Heart left ventricle (tissue), 16 donors: ENCODE measurements at regions not wholly inside any gene's neighbourhood (a gene's known extent, or its start where the extent isn't known, plus 50 kb on each side); places are given as distances from the start of the nearest gene placed in this dataset.

Experiments
- ATAC-seq, 4 donors: fragments of 200-7000 bp; cut with Tn5 transposase; one replicate each; pipeline ENCODE4 v1.9.1; 2020 to 2022; ENCODE audit warnings: moderate library complexity in 4 of 4, mild to moderate bottlenecking in 3 of 4, moderate number of reproducible peaks in 1 of 4
- DNase-seq, 5 donors: peaks; one replicate each; pipeline ENCODE4 v3.0.0-alpha.2; 2020
- H3K27ac ChIP-seq, 12 donors: fragments of 200-600 bp; sonication (generic) in 4 of 12; one replicate each; pipeline versions ENCODE4 v1.5.0 to v1.8.0; 2016 to 2022; ENCODE audit warnings: mild to moderate bottlenecking in 2 of 12
- H3K27me3 ChIP-seq, 9 donors: fragments of 200-600 bp; sonication (generic) in 2 of 9; one replicate each; pipeline versions ENCODE4 v1.5.1 to v1.8.0; 2016 to 2022; ENCODE audit warnings: mild to moderate bottlenecking in 3 of 9
- H3K36me3 ChIP-seq, 9 donors: fragments of 200-600 bp; sonication (generic) in 2 of 9; one replicate each; pipeline versions ENCODE4 v1.5.0 to v1.8.0; 2018 to 2022; ENCODE audit warnings: mild to moderate bottlenecking in 2 of 9
- H3K4me1 ChIP-seq, 12 donors: fragments of 200-600 bp; sonication (generic) in 4 of 12; one replicate each; pipeline versions ENCODE4 v1.5.0 to v1.8.0; 2016 to 2022; ENCODE audit warnings: mild to moderate bottlenecking in 3 of 12
- H3K4me3 ChIP-seq, 12 donors: fragments of 200-600 bp; sonication (generic) in 4 of 12; one replicate each; pipeline versions ENCODE4 v1.5.0 to v1.8.0; 2017 to 2022; ENCODE audit warnings: mild to moderate bottlenecking in 9 of 12, moderate library complexity in 4 of 12
- H3K9me3 ChIP-seq, 12 donors: fragments of 200-600 bp; sonication (generic) in 4 of 12; one replicate each; pipeline versions ENCODE4 v1.5.0 to v1.8.0; 2016 to 2022; ENCODE audit warnings: mild to moderate bottlenecking in 1 of 12
- CTCF ChIP-seq, 12 donors: fragments of 200-600 bp; sonication (generic) in 4 of 12; IDR thresholded peaks; one replicate each; pipeline versions ENCODE4 v1.5.0 to v1.8.0; 2018 to 2022; ENCODE audit warnings: antibody characterized with exemption in 12 of 12, mild to moderate bottlenecking in 5 of 12
- POLR2A ChIP-seq, 2 donors: fragments of 450-650 bp; IDR thresholded peaks; one replicate each; pipeline ENCODE4 v1.6.1; 2017; ENCODE audit warnings: antibody characterized with exemption in 2 of 2, mild to moderate bottlenecking in 2 of 2, moderate library complexity in 2 of 2
- WGBS, 4 donors: extraction: QIAGEN DNeasy Blood & Tissue Kit in 2 of 4; methylation state at CpG; one replicate each; pipeline versions ENCODE4 v1.1.5 to v1.1.7; 2013 to 2018; 5-methylcytosine and 5-hydroxymethylcytosine counted together
- intact Hi-C, 10 donors: fragments of 100-400 bp; cut with DNase I; formaldehyde crosslinking; loops; one replicate each; pipeline versions ENCODE4 v1.11.1 to v1.14.2; 2022
- donor health status: ischemic (EF 13 %, LVEDD 7.1; RV severe dilation, severe dysfunction).
- donor health status: healthy with polysubstance abuse.
- donor health status: DM: no; HTN: yes; CAD: no.
- donor health status: DM: no; HTN: no; CAD: no.
- donor health status: ischemic (EF 25% LVEDD 6.9; RV normal size, moderate dysfunction).
- donor health status: ischemic (EF 25% LVEDD 5.7; RV mildly dilated, moderate dysfunction).
- donor health status: healthy.
- donor health status: DM: yes; HTN: yes; CAD: no.
- donor health status: ischemic (EF 35%, LVEDD 5.7; RV mildly dilated, moderate dysfunction).
- donor health status: nonischemic (EF 11% LVEDD 7.7; RV severe dilation, severe dysfunction).
- donor health status: DM: yes; HTN: yes; CAD: no.
- donor health status: PGD.
- donor health status: ischemic (EF 29% LVEDD 5.4; RV normal size, mild dysfunction).
- donor health status: nonischemic (EF 23%, LVEDD 6.1; RV moderate dilation, normal function).

GRCh38 chr1:181423301-181423918, 59.9 kb upstream of the CACNA1E start:
- no peak overlapping the region for H3K27ac ChIP-seq
- peak in 4 of 5 donors; percentile 22 to 65 (median 44) for DNase-seq
- ATAC-seq, result peak; percentile 33 to 86 (median 62)
- WGBS, 4 donors, result 25 to 39% (median 32%) methylated on average over 4 of the region's 4 CpGs
- no peak overlapping the region for H3K4me3 ChIP-seq
- intact Hi-C loops, result loop anchor here in 4 of 10 donors (1.0 to 10.0 kb wide), 3 partner anchors 233 to 539 kb away; partner anchors contain the start of gene KIAA1614 (in 1 of the 4)
- no peaks in the 10 kb centered on the region for H3K36me3 ChIP-seq
- H3K9me3 ChIP-seq, result no peaks in the 10 kb centered on the region
- TF ChIP-seq POLR2A (IDR thresholded peaks at IDR 0.05) (no peak), CTCF (IDR thresholded peaks at IDR 0.05) (peak; percentile 11 to 54 (median 31))
- H3K27me3 ChIP-seq, result peaks cover 0 to 17% (median 0%) of the 10 kb centered on the region in 9 donors
- peaks cover 0 to 4% (median 0%) of the 10 kb centered on the region in 12 donors for H3K4me1 ChIP-seq

- peak in 3 of 4 donors; percentile 23 to 68 (median 27) for ATAC-seq
- intact Hi-C loops, result loop anchor here in 7 of 10 donors (1.0 to 10.0 kb wide), 5 partner anchors 234 to 540 kb away; partner anchors contain the start of gene KIAA1614 (in 1 of the 7)
- Histone ChIP-seq H3K36me3 (no peaks in the 10 kb centered on the region), H3K27me3 (peaks cover 0 to 17% (median 3%) of the 10 kb centered on the region in 9 donors), H3K27ac (no peak overlapping the region), H3K9me3 (no peaks in the 10 kb centered on the region), H3K4me1 (peaks cover 0 to 4% (median 0%) of the 10 kb centered on the region in 12 donors), H3K4me3 (no peak overlapping the region)
- WGBS, 4 donors, result 12 to 18% (median 14%) methylated on average over 16 of the region's 16 CpGs
- TF ChIP-seq POLR2A (IDR thresholded peaks at IDR 0.05), result no peak
- peak; percentile 91 to 99 (median 96) for TF ChIP-seq CTCF (IDR thresholded peaks at IDR 0.05)
- peak; percentile 20 to 76 (median 60) for DNase-seq
Measured at GRCh38 chr1:181424786-181425403, 58.4 kb upstream of the CACNA1E start.

- Histone ChIP-seq H3K36me3 (no peaks in the 10 kb centered on the region), H3K27me3 (peaks cover 0 to 17% (median 3%) of the 10 kb centered on the region in 9 donors), H3K27ac (no peak overlapping the region), H3K9me3 (no peaks in the 10 kb centered on the region), H3K4me3 (no peak overlapping the region), H3K4me1 (peaks cover 0 to 4% (median 0%) of the 10 kb centered on the region in 12 donors)
- no peak for ATAC-seq
- TF ChIP-seq POLR2A (IDR thresholded peaks at IDR 0.05) (no peak), CTCF (IDR thresholded peaks at IDR 0.05) (no peak)
- no peak for DNase-seq
- 73 to 78% (median 74%) methylated on average over 8 of the region's 8 CpGs for WGBS, 4 donors
- intact Hi-C loops, result loop anchor here in 7 of 10 donors (1.0 to 10.0 kb wide), 5 partner anchors 235 to 541 kb away; partner anchors contain the start of gene KIAA1614 (in 1 of the 7)
Measured at GRCh38 chr1:181425566-181425965, 57.8 kb upstream of the CACNA1E start.

GRCh38 chr1:181429462-181429861, 53.9 kb upstream of the CACNA1E start:
- H3K9me3 ChIP-seq, result no peaks in the 10 kb centered on the region
- H3K27ac ChIP-seq, result peak overlapping the region in 1 of 12 donors; percentile 59
- H3K4me1 ChIP-seq, result peaks cover 0 to 4% (median 0%) of the 10 kb centered on the region in 12 donors
- 83 to 94% (median 88%) methylated on average over 3 of the region's 3 CpGs for WGBS, 4 donors
- no peak for ATAC-seq
- TF ChIP-seq CTCF (IDR thresholded peaks at IDR 0.05) (no peak), POLR2A (IDR thresholded peaks at IDR 0.05) (no peak)
- H3K36me3 ChIP-seq, result no peaks in the 10 kb centered on the region
- H3K27me3 ChIP-seq, result peaks cover 0 to 14% (median 7%) of the 10 kb centered on the region in 9 donors
- H3K4me3 ChIP-seq, result no peak overlapping the region
- DNase-seq, result no peak
- intact Hi-C loops, result loop anchor here in 2 of 10 donors (10.0 kb wide), 2 partner anchors 515 to 545 kb away; partner anchors contain the start of gene KIAA1614 (in 1 of the 2)
